GM12864 (cell line): ENCODE measurements at regions not wholly inside any gene's neighbourhood (a gene's known extent, or its start where the extent isn't known, plus 50 kb on each side); places are given as distances from the start of the nearest gene placed in this dataset.
A peak's percentile ranks its signal among the peaks of the same experiment; 100 is the strongest.

Experiments used
- DNase-seq: peaks from one replicate; pipeline ENCODE4 v3.0.0-alpha.2; 2011; ENCODE audit warnings: low read depth
- H3K4me3 ChIP-seq: 2 replicates; pipeline ENCODE4 v1.5.1; 2011; ENCODE audit warnings: mild to moderate bottlenecking, low read depth, low read length, control low read depth
- CTCF ChIP-seq: IDR thresholded peaks from 2 replicates; pipeline ENCODE4 v1.5.1; 2011; ENCODE audit warnings: low read depth, mild to moderate bottlenecking, moderate library complexity, low read length, control low read depth, inconsistent platforms; ENCODE audit errors: missing control alignments

- no peak for DNase-seq
- no peak for TF ChIP-seq CTCF
- H3K4me3 ChIP-seq: no peak overlapping the region
These were observed 851.3 kb downstream of the TFAP2A start for GRCh38 chr6:9563568-9563967.

- no peak for TF ChIP-seq CTCF
- no peak overlapping the region for H3K4me3 ChIP-seq
These were observed 860.1 kb downstream of the TFAP2A start for GRCh38 chr6:9554806-9555205.

GRCh38 chr6:9554323-9554722 lies 860.6 kb downstream of the TFAP2A start:
- TF ChIP-seq CTCF: no peak
- no peak overlapping the region for H3K4me3 ChIP-seq
- no peak for DNase-seq

More at GRCh38 chr6:9554806-9555205, 860.1 kb downstream of the TFAP2A start:
- DNase-seq: no peak

GRCh38 chr6:9553002-9553401 lies 861.9 kb downstream of the TFAP2A start:
- H3K4me3 ChIP-seq: no peak overlapping the region
- TF ChIP-seq CTCF: no peak
- no peak for DNase-seq

- no peak for TF ChIP-seq CTCF
- H3K4me3 ChIP-seq: no peak overlapping the region
- no peak for DNase-seq
These were observed 871.2 kb downstream of the TFAP2A start for GRCh38 chr6:9543649-9544048.

GRCh38 chr6:9540534-9541126 lies 874.2 kb downstream of the TFAP2A start:
- peak; percentile 65 for TF ChIP-seq CTCF
- DNase-seq: no peak

GRCh38 chr6:9540126-9540525 lies 874.7 kb downstream of the TFAP2A start:
- no peak for TF ChIP-seq CTCF
- DNase-seq: no peak
- H3K4me3 ChIP-seq: no peak overlapping the region

More at GRCh38 chr6:9540534-9541126, 874.2 kb downstream of the TFAP2A start:
- no peak overlapping the region for H3K4me3 ChIP-seq
